SK-N-SH (cell line): ENCODE measurements at regions not wholly inside any gene's neighbourhood (a gene's known extent, or its start where the extent isn't known, plus 50 kb on each side); places are given as distances from the start of the nearest gene placed in this dataset.
A peak's percentile ranks its signal among the peaks of the same experiment; 100 is the strongest.

Experiments used
- CTCF ChIA-PET: fragments of 300-600, 350-600 bp; formaldehyde crosslinking; extraction: SDS; loops from one replicate; lab custom pipeline; 2021; lab: Yijun Ruan, JAX
- POLR2A ChIA-PET: fragments of 350-600 bp; sonication (Branson Sonifier 250); formaldehyde crosslinking; extraction: SDS; loops from one replicate; lab custom pipeline; 2020; ENCODE audit warnings: antibody characterized with exemption, inconsistent platforms; lab: Yijun Ruan, JAX
- DNase-seq: peaks from one replicate; pipeline ENCODE4 v3.0.0; 2012
- H2AFZ ChIP-seq: fragments of 200-600 bp; sonication (generic); 2 replicates; pipeline ENCODE4 v1.8.1; 2016; ENCODE audit warnings: antibody characterized with exemption, mild to moderate bottlenecking, low read depth
- H3F3A ChIP-seq: fragments of 200-600 bp; sonication (generic); replicated peaks from 2 replicates; pipeline ENCODE3; 2016; ENCODE audit warnings: antibody characterized with exemption, mild to moderate bottlenecking; ENCODE audit not compliant: insufficient read depth
- H3K27ac ChIP-seq, 2 experiments: fragments of 200-500 bp in 1 of 2; fragments of 200-600 bp in 1 of 2; sonication (Bioruptor generic) in 1 of 2; sonication (generic), shearing (Covaris generic) in 1 of 2; 2 replicates each; pipeline versions ENCODE4 v1.5.1 to v1.6.1; 2014 to 2016; ENCODE audit warnings: low read depth in 2 of 2, inconsistent platforms in 1 of 2, low read length in 1 of 2, mild to moderate bottlenecking in 1 of 2, mixed read lengths in 1 of 2
- H3K27me3 ChIP-seq: fragments of 200-600 bp; sonication (generic), shearing (Covaris generic); 2 replicates; pipeline ENCODE4 v1.6.1; 2016; ENCODE audit warnings: mixed run types; ENCODE audit not compliant: insufficient read depth
- H3K36me3 ChIP-seq, 2 experiments: fragments of 200-500 bp in 1 of 2; fragments of 200-600 bp in 1 of 2; sonication (Bioruptor generic) in 1 of 2; sonication (generic) in 1 of 2; replicated peaks in 1 of 2; 2 replicates each; pipeline versions ENCODE3 to v1.5.1; 2014 to 2016; ENCODE audit warnings: low read length in 1 of 2, mild to moderate bottlenecking in 1 of 2; ENCODE audit not compliant: insufficient read depth in 2 of 2, control insufficient read depth in 1 of 2
- H3K4me1 ChIP-seq, 2 experiments: fragments of 200-500 bp in 1 of 2; fragments of 200-600 bp in 1 of 2; sonication (Bioruptor generic) in 1 of 2; sonication (generic), shearing (Covaris generic) in 1 of 2; 2 replicates each; pipeline versions ENCODE4 v1.5.1 to v1.6.1; 2014 to 2016; ENCODE audit warnings: low read depth in 1 of 2, low read length in 1 of 2, mixed run types in 1 of 2; ENCODE audit not compliant: insufficient read depth in 2 of 2, control insufficient read depth in 1 of 2
- H3K4me2 ChIP-seq: fragments of 200-600 bp; sonication (generic), shearing (Covaris generic); 2 replicates; pipeline ENCODE4 v1.6.1; 2017; ENCODE audit warnings: mixed run types
- H3K4me3 ChIP-seq, 2 experiments: fragments of 200-500 bp in 1 of 2; fragments of 200-600 bp in 1 of 2; sonication (Bioruptor generic) in 1 of 2; sonication (generic), shearing (Covaris generic) in 1 of 2; 2 replicates each; pipeline versions ENCODE4 v1.5.1 to v1.8.1; 2014 to 2016; ENCODE audit warnings: low read depth in 2 of 2, inconsistent platforms in 1 of 2, low read length in 1 of 2, mild to moderate bottlenecking in 1 of 2, mixed read lengths in 1 of 2, moderate library complexity in 1 of 2
- H3K79me2 ChIP-seq: fragments of 200-600 bp; sonication (generic); 2 replicates; pipeline ENCODE4 v1.8.1; 2017; ENCODE audit warnings: mild to moderate bottlenecking; ENCODE audit not compliant: insufficient read depth
- H3K9ac ChIP-seq: fragments of 200-600 bp; sonication (generic); 2 replicates; pipeline ENCODE4 v1.6.1; 2017; ENCODE audit warnings: mixed run types
- H3K9me2 ChIP-seq: fragments of 200-600 bp; sonication (generic); 2 replicates; pipeline ENCODE4 v1.6.1; 2017; ENCODE audit warnings: mixed run types
- H3K9me3 ChIP-seq: fragments of 200-600 bp; sonication (generic); 2 replicates; pipeline ENCODE4 v1.6.1; 2017; ENCODE audit warnings: mixed run types, mild to moderate bottlenecking, moderate library complexity
- H4K20me1 ChIP-seq: fragments of 200-600 bp; sonication (generic); 2 replicates; pipeline ENCODE4 v1.6.1; 2017; ENCODE audit warnings: mild to moderate bottlenecking, mixed run types; ENCODE audit not compliant: insufficient read depth
- CHD2 ChIP-seq: fragments of 150-350 bp; IDR thresholded peaks from 2 replicates; pipeline ENCODE4 v1.6.1; 2018; ENCODE audit warnings: low read length; ENCODE audit not compliant: partially characterized antibody
- CTCF ChIP-seq: fragments of 200-600 bp; sonication (generic); IDR thresholded peaks from 2 replicates; pipeline ENCODE4 v1.6.1; 2017; ENCODE audit warnings: antibody characterized with exemption, mild to moderate bottlenecking, moderate library complexity
- ELF1 ChIP-seq: IDR thresholded peaks from 2 replicates; pipeline ENCODE4 v1.4.0; 2012
- EP300 ChIP-seq, 2 experiments: IDR thresholded peaks; 2 replicates each; pipeline versions ENCODE4 v1.4.0 to v1.6.1; 2012; ENCODE audit warnings: borderline replicate concordance in 1 of 2, low read depth in 1 of 2, low read length in 1 of 2
- FOSL2 ChIP-seq: IDR thresholded peaks from 2 replicates; pipeline ENCODE4 v1.4.0; 2012; ENCODE audit warnings: low read depth, mild to moderate bottlenecking, moderate library complexity, borderline replicate concordance
- FOXJ3 ChIP-seq: sonication (generic); formaldehyde crosslinking; IDR thresholded peaks from 2 replicates; pipeline ENCODE4 v1.5.1; 2020; ENCODE audit warnings: mild to moderate bottlenecking, missing genetic modification reagents
- GABPA ChIP-seq: IDR thresholded peaks from 2 replicates; pipeline ENCODE4 v1.4.0; 2012; ENCODE audit warnings: low read depth, mild to moderate bottlenecking
- IRF3 ChIP-seq: fragments of 150-350 bp; IDR thresholded peaks from 2 replicates; pipeline ENCODE4 v1.6.1; 2016; ENCODE audit warnings: mild to moderate bottlenecking, low read depth, low read length
- MAX ChIP-seq: IDR thresholded peaks from 2 replicates; pipeline ENCODE4 v1.4.0; 2012; ENCODE audit warnings: low read depth
- MEF2A ChIP-seq: IDR thresholded peaks from 2 replicates; pipeline ENCODE4 v1.4.0; 2012; ENCODE audit warnings: low read depth, borderline replicate concordance
- NFIC ChIP-seq: IDR thresholded peaks from 2 replicates; pipeline ENCODE4 v1.4.0; 2012; ENCODE audit warnings: borderline replicate concordance
- NRF1 ChIP-seq: IDR thresholded peaks from 2 replicates; pipeline ENCODE4 v1.6.1; 2012; ENCODE audit warnings: low read depth, mild to moderate bottlenecking, low read length
- PBX3 ChIP-seq: IDR thresholded peaks from 2 replicates; pipeline ENCODE4; 2012
- RAD21 ChIP-seq: IDR thresholded peaks from 2 replicates; pipeline ENCODE4 v1.6.1; 2012; ENCODE audit warnings: mild to moderate bottlenecking, low read length
- REST ChIP-seq: IDR thresholded peaks from 2 replicates; pipeline ENCODE4 v1.6.1; 2012; ENCODE audit warnings: mild to moderate bottlenecking, low read depth, low read length, moderate library complexity
- SMC3 ChIP-seq: IDR thresholded peaks from 2 replicates; pipeline ENCODE4 v1.6.1; 2012; ENCODE audit warnings: low read depth, low read length, improper control_type of control experiment
- TAF1 ChIP-seq: IDR thresholded peaks from 2 replicates; pipeline ENCODE4 v1.6.1; 2012; ENCODE audit warnings: low read depth, mild to moderate bottlenecking, low read length, moderate library complexity, borderline replicate concordance
- TEAD4 ChIP-seq: IDR thresholded peaks from 2 replicates; pipeline ENCODE4 v1.4.0; 2012; ENCODE audit warnings: mild to moderate bottlenecking, borderline replicate concordance; ENCODE audit not compliant: insufficient read depth
- YY1 ChIP-seq: IDR thresholded peaks from 2 replicates; pipeline ENCODE4 v1.4.0; 2012; ENCODE audit warnings: low read depth, mild to moderate bottlenecking
- ZBTB33 ChIP-seq: IDR thresholded peaks from 2 replicates; pipeline ENCODE4 v1.4.0; 2012; ENCODE audit warnings: low read depth, borderline replicate concordance
- WGBS: methylation state at CpG from one replicate; pipeline ENCODE4 v1.1.6; 2017; ENCODE audit warnings: low lambda C conversion rate; 5-methylcytosine and 5-hydroxymethylcytosine counted together

DNA sequence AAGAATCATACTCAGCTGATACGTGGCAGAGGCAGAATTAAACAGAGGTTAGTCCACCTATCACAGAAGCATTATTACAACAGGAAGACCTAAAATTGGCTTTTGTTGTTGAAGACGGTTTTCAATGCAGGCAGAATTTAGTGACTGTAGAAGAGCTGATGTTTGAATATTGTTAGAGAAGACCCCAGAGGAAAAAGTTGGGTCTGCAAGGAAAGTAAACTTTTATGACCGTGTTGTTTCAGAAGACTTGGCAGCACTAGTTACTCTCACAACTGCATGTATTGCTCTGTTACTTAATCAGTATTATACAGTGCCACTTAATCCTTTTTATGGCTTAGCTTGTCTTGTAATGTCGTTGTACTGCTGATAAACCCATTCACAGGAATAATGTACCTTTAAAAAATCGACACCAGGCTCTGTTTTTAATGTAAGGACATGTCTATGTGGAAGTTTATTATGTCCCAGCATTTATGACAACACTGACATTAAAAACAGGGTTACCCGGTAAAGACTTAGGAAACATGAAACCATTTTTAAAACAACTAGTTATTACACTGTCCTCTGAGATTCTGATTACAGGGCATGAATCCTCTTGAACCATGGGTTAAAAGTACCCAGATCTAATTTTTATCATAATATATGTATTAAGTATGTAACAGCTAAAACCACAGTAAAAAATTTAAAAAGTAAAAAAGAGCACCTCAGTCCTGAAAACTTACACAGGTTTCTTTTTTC, 235.4 kb downstream of the TTLL7 start:
- H3F3A ChIP-seq, result no peaks in the 10 kb centered on the region
- peaks cover 6% of the 10 kb centered on the region for H3K27me3 ChIP-seq
- H4K20me1 ChIP-seq, result no peaks in the 10 kb centered on the region
- POLR2A ChIA-PET, result interaction anchor here (1.7 to 4.5 kb wide), 2 partner anchors 65 to 70 kb away, joined by 7 to 31 read pairs; no protein-coding TSS in a partner anchor
- peak overlapping the region in 1 of 2 experiments; percentile 94; a peak in 2 of 4 replicates for H3K27ac ChIP-seq
- H3K36me3 ChIP-seq, result no peaks in the 10 kb centered on the region
- no peaks in the 10 kb centered on the region for H3K79me2 ChIP-seq
- DNase-seq, result no peak
- CTCF ChIA-PET, result interaction anchor here (1.0 to 2.0 kb wide), 4 partner anchors 65 to 94 kb away, joined by 3 to 5 read pairs (median 4); no protein-coding TSS in a partner anchor
- H3K9ac ChIP-seq, result no peak overlapping the region
- no peak overlapping the region for H2AFZ ChIP-seq
- no peak overlapping the region for H3K4me2 ChIP-seq
- H3K4me1 ChIP-seq, result peaks cover 0 to 36% of the 10 kb centered on the region in 2 experiments; a peak in 2 of 4 replicates
- H3K9me2 ChIP-seq, result no peaks in the 10 kb centered on the region
- no peaks in the 10 kb centered on the region for H3K9me3 ChIP-seq
- no peak overlapping the region for H3K4me3 ChIP-seq
- TF ChIP-seq YY1 (no peak), IRF3 (no peak), NRF1 (no peak), RAD21 (no peak), TAF1 (no peak), ELF1 (no peak), PBX3 (no peak), FOSL2 (no peak), EP300 (IDR thresholded peaks at IDR 0.05; ENCODE audit: borderline replicate concordance in 1 of 2, low read depth in 1 of 2, low read length in 1 of 2) (no peak), FOXJ3 (no peak), TEAD4 (no peak), ZBTB33 (no peak), MEF2A (no peak), GABPA (no peak), NFIC (no peak), CTCF (no peak), MAX (no peak), SMC3 (no peak), REST (no peak), CHD2 (no peak)
- WGBS, result 23% methylated on average over 6 of the region's 6 CpGs
